Endothelial cell (in vitro differentiated cells): ENCODE measurements at regions not wholly inside any gene's neighbourhood (a gene's known extent, or its start where the extent isn't known, plus 50 kb on each side); places are given as distances from the start of the nearest gene placed in this dataset.
"Not testable (repeated sequence)": the region's sequence is repeated elsewhere in the genome, so short reads cannot be mapped to it uniquely, and the experiment has no call there.

ENCODE experiments used
- DNase-seq: peaks from one replicate; pipeline ENCODE4 v3.0.0; 2021; ENCODE audit warnings: low spot score
- H3K27ac Mint-ChIP-seq: one replicate; pipeline ENCODE4 v1.8.0; 2021; ENCODE audit warnings: mixed read lengths, inconsistent platforms; ENCODE audit not compliant: unreplicated experiment
- H3K27me3 Mint-ChIP-seq: one replicate; pipeline ENCODE4 v1.8.0; 2021; ENCODE audit warnings: mild to moderate bottlenecking, moderate library complexity, mixed read lengths, inconsistent platforms; ENCODE audit not compliant: unreplicated experiment
- H3K36me3 Mint-ChIP-seq: one replicate; pipeline ENCODE4 v1.8.0; 2021; ENCODE audit warnings: mild to moderate bottlenecking, low read depth, mixed read lengths, inconsistent platforms; ENCODE audit not compliant: unreplicated experiment
- H3K4me1 Mint-ChIP-seq: one replicate; pipeline ENCODE4 v1.8.0; 2021; ENCODE audit warnings: mild to moderate bottlenecking, mixed read lengths, inconsistent platforms; ENCODE audit not compliant: unreplicated experiment
- H3K4me3 Mint-ChIP-seq: one replicate; pipeline ENCODE4 v1.8.0; 2021; ENCODE audit warnings: mild to moderate bottlenecking, mixed read lengths, inconsistent platforms; ENCODE audit not compliant: unreplicated experiment
- H3K9me3 Mint-ChIP-seq: one replicate; pipeline ENCODE4 v1.8.0; 2021; ENCODE audit warnings: mixed read lengths, inconsistent platforms; ENCODE audit not compliant: unreplicated experiment
- TF ChIP-seq, protein P1 (sequence below): fragments of 200-600 bp; sonication (generic); IDR thresholded peaks from one replicate; pipeline ENCODE4 v1.5.0; 2021; ENCODE audit warnings: antibody characterized with exemption; ENCODE audit not compliant: unreplicated experiment

DNA sequence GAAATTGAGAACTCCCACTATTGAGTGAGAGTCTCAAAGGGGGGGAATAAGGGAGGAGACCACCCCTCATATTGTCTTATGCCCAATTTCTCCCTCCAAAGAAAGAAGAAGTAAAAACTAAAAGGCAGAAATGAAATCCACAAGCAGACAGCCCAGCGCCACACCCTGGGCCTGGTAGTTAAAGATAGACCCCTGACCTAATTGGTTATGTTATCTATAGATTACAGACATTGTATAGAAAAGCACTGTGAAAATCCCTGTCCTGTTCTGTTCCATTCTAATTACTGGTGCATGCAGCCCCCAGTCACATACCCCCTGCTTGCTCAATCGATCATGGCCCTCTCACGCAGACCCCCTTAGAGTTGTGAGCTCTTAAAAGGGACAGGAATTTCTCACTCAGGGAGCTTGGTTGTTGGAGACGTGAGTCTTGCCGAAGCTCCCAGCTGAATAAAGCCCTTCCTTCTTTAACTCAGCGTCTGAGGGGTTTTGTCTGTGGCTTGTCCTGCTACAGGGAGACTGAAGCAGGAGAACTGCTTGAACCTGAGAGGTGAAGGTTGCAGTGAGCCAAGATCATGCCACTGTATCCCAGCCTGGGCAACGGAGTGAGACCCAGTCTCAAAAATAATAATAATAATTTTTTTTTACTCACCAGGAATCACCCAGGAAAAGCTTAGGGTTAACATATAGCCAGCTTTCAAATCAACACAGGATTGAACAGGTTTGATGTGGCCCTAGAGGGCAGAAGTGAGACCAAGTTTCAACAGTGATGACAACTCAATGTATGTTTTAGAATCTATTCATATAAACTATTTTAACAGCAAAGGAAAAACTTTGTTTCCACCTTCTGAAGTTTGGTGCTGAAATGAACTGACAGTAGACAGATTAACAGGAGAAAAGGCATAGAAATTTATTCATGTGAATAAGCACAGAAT lies 181.4 kb upstream of the NDUFV2 start:
- not testable (repeated sequence) for DNase-seq, H3K9me3 Mint-ChIP-seq

DNA sequence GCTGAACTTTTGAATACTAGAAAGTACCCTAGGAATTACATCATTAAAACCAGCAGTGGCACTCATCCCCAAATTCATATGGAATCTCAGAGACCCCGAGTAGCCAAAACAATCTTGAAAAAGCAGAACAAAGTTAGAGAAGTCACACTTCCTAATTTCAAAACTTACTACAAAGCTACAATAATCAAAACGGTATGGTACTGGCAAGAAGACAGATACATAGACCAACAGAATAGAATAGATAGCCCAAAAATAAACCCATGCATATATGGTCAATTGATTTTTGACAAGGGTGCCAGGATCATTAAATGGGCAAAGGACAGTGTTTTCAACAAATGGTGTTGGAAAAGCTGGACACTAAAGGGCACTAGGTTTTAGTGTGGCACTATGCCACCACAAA lies 176.0 kb upstream of the NDUFV2 start:
- H3K27me3 Mint-ChIP-seq: peaks cover 4% of the 10 kb centered on the region
- H3K4me3 Mint-ChIP-seq: no peak overlapping the region
- H3K4me1 Mint-ChIP-seq: no peaks in the 10 kb centered on the region
- peaks cover 11% of the 10 kb centered on the region for H3K36me3 Mint-ChIP-seq
- H3K27ac Mint-ChIP-seq: no peak overlapping the region
- TF ChIP-seq, protein P1, sequence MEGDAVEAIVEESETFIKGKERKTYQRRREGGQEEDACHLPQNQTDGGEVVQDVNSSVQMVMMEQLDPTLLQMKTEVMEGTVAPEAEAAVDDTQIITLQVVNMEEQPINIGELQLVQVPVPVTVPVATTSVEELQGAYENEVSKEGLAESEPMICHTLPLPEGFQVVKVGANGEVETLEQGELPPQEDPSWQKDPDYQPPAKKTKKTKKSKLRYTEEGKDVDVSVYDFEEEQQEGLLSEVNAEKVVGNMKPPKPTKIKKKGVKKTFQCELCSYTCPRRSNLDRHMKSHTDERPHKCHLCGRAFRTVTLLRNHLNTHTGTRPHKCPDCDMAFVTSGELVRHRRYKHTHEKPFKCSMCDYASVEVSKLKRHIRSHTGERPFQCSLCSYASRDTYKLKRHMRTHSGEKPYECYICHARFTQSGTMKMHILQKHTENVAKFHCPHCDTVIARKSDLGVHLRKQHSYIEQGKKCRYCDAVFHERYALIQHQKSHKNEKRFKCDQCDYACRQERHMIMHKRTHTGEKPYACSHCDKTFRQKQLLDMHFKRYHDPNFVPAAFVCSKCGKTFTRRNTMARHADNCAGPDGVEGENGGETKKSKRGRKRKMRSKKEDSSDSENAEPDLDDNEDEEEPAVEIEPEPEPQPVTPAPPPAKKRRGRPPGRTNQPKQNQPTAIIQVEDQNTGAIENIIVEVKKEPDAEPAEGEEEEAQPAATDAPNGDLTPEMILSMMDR: no peak
- DNase-seq: no peak
- peaks cover 8% of the 10 kb centered on the region for H3K9me3 Mint-ChIP-seq

More for the DNA sequence above, 181.4 kb upstream of the NDUFV2 start:
- H3K4me1 Mint-ChIP-seq, H3K27ac Mint-ChIP-seq, H3K36me3 Mint-ChIP-seq, H3K4me3 Mint-ChIP-seq, H3K27me3 Mint-ChIP-seq: not testable (repeated sequence)

DNA sequence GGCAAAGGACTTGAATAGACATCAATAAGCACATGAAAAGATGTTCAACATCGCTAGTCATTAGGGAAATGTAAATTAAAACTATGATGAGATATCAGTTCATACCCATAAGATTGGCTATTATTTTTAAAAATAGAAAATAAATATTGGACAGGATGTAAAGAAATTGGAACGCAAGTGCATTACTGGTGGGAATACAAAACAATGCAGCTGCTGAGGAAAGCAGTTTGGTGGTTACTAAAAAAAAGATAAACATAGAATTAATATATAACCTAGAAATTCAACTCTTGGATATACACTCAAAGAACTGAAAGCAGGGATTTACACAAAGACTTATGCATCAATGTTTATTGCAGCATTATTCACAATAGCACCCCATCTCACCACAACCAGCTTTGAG lies 174.5 kb upstream of the NDUFV2 start:
- TF ChIP-seq, protein P1: no peak
- Mint-ChIP-seq H3K9me3 (peaks cover 8% of the 10 kb centered on the region), H3K4me1 (no peaks in the 10 kb centered on the region), H3K27ac (no peak overlapping the region), H3K4me3 (no peak overlapping the region), H3K27me3 (peaks cover 4% of the 10 kb centered on the region), H3K36me3 (peaks cover 11% of the 10 kb centered on the region)
- no peak for DNase-seq

DNA sequence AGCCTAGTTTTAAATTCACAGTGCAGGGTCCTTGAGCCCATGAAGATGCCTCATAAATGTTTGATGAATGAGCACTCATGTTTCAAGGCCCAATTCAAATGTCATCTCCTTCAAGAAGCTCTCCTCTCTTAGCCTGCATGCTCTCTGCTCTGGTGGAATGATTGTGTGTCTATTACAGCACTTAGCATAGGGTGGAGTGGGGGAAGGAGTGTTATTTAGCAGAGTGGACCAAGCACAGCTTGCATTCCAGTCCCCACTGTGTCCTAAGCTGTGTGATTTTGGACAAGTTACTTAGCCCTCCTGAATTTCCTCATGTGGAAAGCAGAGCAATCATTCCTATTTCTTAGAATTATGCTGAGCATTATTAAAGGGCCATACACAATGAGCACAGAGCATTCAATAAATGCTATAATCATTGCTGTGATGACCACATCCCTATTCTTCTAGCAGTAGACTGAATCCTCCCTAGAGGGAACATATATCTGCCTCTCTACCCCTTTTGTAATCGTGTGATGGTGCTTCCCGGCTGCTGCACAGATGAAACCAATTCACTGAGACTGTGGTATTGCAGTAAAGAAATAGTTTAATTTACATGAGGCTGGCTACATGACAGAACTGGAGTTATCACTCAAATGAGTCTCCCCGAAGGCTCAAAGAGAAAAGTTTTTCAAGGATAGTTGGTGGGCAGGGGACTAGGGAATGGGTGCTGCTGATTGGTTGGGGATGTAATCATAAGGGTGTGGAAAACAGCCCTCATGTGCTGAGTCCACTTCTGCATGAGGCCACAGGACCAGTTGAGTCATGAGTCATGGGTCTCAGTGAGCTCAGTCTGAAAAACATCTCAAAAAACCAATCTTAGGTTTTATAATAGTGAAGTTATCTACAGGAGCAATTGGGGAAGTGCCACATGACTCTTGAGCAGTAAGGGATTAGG lies 173.4 kb upstream of the NDUFV2 start:
- Mint-ChIP-seq H3K4me1 (no peaks in the 10 kb centered on the region), H3K27ac (no peak overlapping the region), H3K9me3 (peaks cover 8% of the 10 kb centered on the region), H3K27me3 (peaks cover 5% of the 10 kb centered on the region), H3K36me3 (peaks cover 11% of the 10 kb centered on the region), H3K4me3 (no peak overlapping the region)
- TF ChIP-seq, protein P1: no peak
- DNase-seq: no peak

DNA sequence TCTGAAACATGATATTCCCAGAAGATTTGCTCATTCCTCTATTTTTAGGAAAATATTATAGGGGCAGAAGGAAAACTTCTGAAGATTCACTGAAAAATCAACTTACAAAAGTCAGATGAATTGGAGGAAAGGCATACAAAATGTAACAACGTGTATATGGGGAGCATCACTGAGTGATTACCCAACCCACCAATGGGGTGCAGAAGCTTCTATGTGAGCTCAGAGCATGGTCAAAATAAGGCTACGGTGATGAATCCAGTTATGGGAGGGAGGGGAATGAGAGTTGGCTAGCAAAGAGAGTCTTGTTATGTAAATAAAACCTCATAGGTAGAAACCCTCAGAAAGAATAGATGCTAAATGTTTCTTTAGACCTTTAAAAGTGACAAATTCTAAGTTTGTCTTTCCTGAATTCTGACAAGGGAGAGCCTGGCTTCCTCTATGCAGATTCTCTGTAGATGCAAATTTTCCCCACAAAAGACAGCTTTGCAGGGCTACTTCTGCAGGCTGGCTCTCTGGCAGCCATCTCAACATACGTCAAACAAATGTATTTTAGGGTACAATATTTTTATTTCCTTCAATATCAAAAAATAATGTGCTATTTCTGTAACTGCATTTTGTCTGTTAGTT lies 171.4 kb upstream of the NDUFV2 start:
- no peak overlapping the region for H3K4me3 Mint-ChIP-seq
- TF ChIP-seq, protein P1: no peak
- no peak overlapping the region for H3K27ac Mint-ChIP-seq
- no peak for DNase-seq
- H3K36me3 Mint-ChIP-seq: peaks cover 11% of the 10 kb centered on the region
- H3K9me3 Mint-ChIP-seq: peaks cover 8% of the 10 kb centered on the region
- H3K27me3 Mint-ChIP-seq: peaks cover 8% of the 10 kb centered on the region
- H3K4me1 Mint-ChIP-seq: no peaks in the 10 kb centered on the region
